ENCODE measurements at regions not wholly inside any gene's neighbourhood (a gene's known extent, or its start where the extent isn't known, plus 50 kb on each side); places are given as distances from the start of the nearest gene placed in this dataset.

- no peaks in the 10 kb centered on the region for H3K36me3 ChIP-seq
- H3K9me3 ChIP-seq, result no peaks in the 10 kb centered on the region
- no peaks in the 10 kb centered on the region for H3K27me3 ChIP-seq
- no peak overlapping the region for H3K4me3 ChIP-seq
- TF ChIP-seq POLR2A (IDR thresholded peaks at IDR 0.05), result no peak
- no peak for TF ChIP-seq POLR2AphosphoS5 (IDR thresholded peaks at IDR 0.05)
- TF ChIP-seq EP300 (IDR thresholded peaks at IDR 0.05), result no peak
- no peak for TF ChIP-seq CTCF (IDR thresholded peaks at IDR 0.05)
- DNase-seq, result no peak
- peaks cover 0 to 12% (median 7%) of the 10 kb centered on the region in 4 donors for H3K4me1 ChIP-seq
- no peak for ATAC-seq (ENCODE audit: low FRiP score in 2 of 2)
- no peak overlapping the region for H3K27ac ChIP-seq
- 88 to 94% methylated on average over 6 of the region's 6 CpGs for whole genome bisulfite sequencing, 2 donors
These were observed 115.7 kb upstream of the KLF7 start for GRCh38 chr2:207281436-207281835.

GRCh38 chr2:207282916-207283315 lies 117.2 kb upstream of the KLF7 start:
- DNase-seq (no peak), ATAC-seq (ENCODE audit: low FRiP score in 2 of 2) (no peak)
- TF ChIP-seq POLR2A (IDR thresholded peaks at IDR 0.05), result no peak
- TF ChIP-seq EP300 (IDR thresholded peaks at IDR 0.05), result no peak
- H3K4me3 ChIP-seq, result no peak overlapping the region
- H3K27me3 ChIP-seq, result no peaks in the 10 kb centered on the region
- peak overlapping the region in 3 of 4 donors; percentile 9 to 44 (median 44) for H3K27ac ChIP-seq
- peaks cover 0 to 12% (median 7%) of the 10 kb centered on the region in 4 donors for H3K4me1 ChIP-seq
- H3K9me3 ChIP-seq, result no peaks in the 10 kb centered on the region
- no peaks in the 10 kb centered on the region for H3K36me3 ChIP-seq

GRCh38 chr2:207283356-207283755 lies 117.6 kb upstream of the KLF7 start:
- Histone ChIP-seq H3K9me3 (no peaks in the 10 kb centered on the region), H3K36me3 (no peaks in the 10 kb centered on the region), H3K4me3 (no peak overlapping the region), H3K27me3 (no peaks in the 10 kb centered on the region), H3K4me1 (peaks cover 0 to 12% (median 7%) of the 10 kb centered on the region in 4 donors), H3K27ac (peak overlapping the region in 2 of 4 donors; percentile 9 to 44)
- peak in 1 of 2 donors; percentile 53 for DNase-seq
- 50 to 75% methylated on average over 1 of the region's 1 CpG for WGBS, 2 donors
- ATAC-seq (ENCODE audit: low FRiP score in 2 of 2), result peak in 1 of 2 donors; percentile 89
- TF ChIP-seq CTCF (IDR thresholded peaks at IDR 0.05) (peak in 2 of 6 experiments; percentile 22 to 33), EP300 (IDR thresholded peaks at IDR 0.05) (no peak), POLR2A (IDR thresholded peaks at IDR 0.05) (no peak), POLR2AphosphoS5 (IDR thresholded peaks at IDR 0.05) (no peak)

- DNase-seq (no peak), ATAC-seq (ENCODE audit: low FRiP score in 2 of 2) (no peak)
- Histone ChIP-seq H3K27me3 (no peaks in the 10 kb centered on the region), H3K36me3 (no peaks in the 10 kb centered on the region), H3K27ac (no peak overlapping the region), H3K9me3 (no peaks in the 10 kb centered on the region), H3K4me3 (no peak overlapping the region), H3K4me1 (peaks cover 7 to 24% (median 11%) of the 10 kb centered on the region in 4 donors)
- TF ChIP-seq EP300 (IDR thresholded peaks at IDR 0.05) (no peak), CTCF (IDR thresholded peaks at IDR 0.05) (no peak), POLR2A (IDR thresholded peaks at IDR 0.05) (no peak), POLR2AphosphoS5 (IDR thresholded peaks at IDR 0.05) (no peak)
- WGBS, 2 donors, result 89% methylated on average over 5 of the region's 5 CpGs
These were observed 119.1 kb upstream of the KLF7 start for GRCh38 chr2:207284556-207285472.

- Histone ChIP-seq H3K36me3 (no peaks in the 10 kb centered on the region), H3K9me3 (no peaks in the 10 kb centered on the region), H3K27ac (no peak overlapping the region), H3K27me3 (no peaks in the 10 kb centered on the region), H3K4me1 (peaks cover 7 to 24% (median 11%) of the 10 kb centered on the region in 4 donors), H3K4me3 (no peak overlapping the region)
- DNase-seq (no peak), ATAC-seq (ENCODE audit: low FRiP score in 2 of 2) (no peak)
- no peak for TF ChIP-seq POLR2AphosphoS5 (IDR thresholded peaks at IDR 0.05)
- no peak for TF ChIP-seq CTCF (IDR thresholded peaks at IDR 0.05)
- TF ChIP-seq POLR2A (IDR thresholded peaks at IDR 0.05), result no peak
- TF ChIP-seq EP300 (IDR thresholded peaks at IDR 0.05), result no peak
- WGBS, 2 donors, result 49 to 56% methylated on average over 2 to 3 of the region's 3 CpGs
These were observed 119.7 kb upstream of the KLF7 start for GRCh38 chr2:207285473-207285815.

Measured in upper lobe of left lung (tissue), 6 donors.